GM19351 (cell line): ENCODE measurements at regions not wholly inside any gene's neighbourhood (a gene's known extent, or its start where the extent isn't known, plus 50 kb on each side); places are given as distances from the start of the nearest gene placed in this dataset.
"Not testable (repeated sequence)": the region's sequence is repeated elsewhere in the genome, so short reads cannot be mapped to it uniquely, and the experiment has no call there.

ENCODE experiments used
- ATAC-seq: cut with Tn5 transposase; IDR thresholded peaks from one replicate; pipeline ENCODE4 v1.9.1; 2021; ENCODE audit warnings: mild to moderate bottlenecking, moderate library complexity; ENCODE audit not compliant: unreplicated experiment

DNA sequence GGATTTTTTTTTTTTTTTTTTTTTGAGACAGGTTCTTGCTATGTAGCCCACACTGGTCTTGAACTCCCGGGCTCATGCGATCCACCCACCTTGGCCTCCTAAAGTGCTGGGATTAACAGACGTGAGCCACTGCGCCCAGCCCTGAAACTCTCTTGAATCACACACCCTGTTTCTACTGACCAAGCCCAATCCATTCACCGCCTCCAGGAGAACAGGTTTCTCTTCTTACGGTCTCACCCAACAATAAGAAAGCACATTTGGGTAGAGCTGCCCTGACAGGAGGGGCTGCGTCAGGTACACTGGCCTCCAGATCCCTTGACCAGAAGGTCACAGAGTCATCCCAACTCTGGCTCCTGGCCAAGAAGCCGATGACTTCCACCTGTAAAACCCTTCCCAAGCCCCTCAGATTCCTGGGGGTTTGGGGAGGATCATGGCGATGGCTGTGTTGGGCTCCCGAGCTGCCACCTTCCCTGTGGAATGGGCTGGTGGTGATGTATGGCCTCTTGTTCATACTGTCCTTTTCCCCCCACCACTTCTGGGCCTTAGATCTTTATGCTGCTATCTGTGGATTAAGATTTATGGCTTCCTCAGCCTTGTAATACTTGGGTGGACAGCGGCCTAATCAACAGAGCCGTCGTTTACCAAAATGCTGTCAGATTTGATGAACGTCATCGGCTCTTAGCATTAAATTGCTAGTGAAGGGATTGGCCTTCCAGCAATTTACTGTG is 89.1 kb downstream of the KATNIP start:
- no peak for ATAC-seq

DNA sequence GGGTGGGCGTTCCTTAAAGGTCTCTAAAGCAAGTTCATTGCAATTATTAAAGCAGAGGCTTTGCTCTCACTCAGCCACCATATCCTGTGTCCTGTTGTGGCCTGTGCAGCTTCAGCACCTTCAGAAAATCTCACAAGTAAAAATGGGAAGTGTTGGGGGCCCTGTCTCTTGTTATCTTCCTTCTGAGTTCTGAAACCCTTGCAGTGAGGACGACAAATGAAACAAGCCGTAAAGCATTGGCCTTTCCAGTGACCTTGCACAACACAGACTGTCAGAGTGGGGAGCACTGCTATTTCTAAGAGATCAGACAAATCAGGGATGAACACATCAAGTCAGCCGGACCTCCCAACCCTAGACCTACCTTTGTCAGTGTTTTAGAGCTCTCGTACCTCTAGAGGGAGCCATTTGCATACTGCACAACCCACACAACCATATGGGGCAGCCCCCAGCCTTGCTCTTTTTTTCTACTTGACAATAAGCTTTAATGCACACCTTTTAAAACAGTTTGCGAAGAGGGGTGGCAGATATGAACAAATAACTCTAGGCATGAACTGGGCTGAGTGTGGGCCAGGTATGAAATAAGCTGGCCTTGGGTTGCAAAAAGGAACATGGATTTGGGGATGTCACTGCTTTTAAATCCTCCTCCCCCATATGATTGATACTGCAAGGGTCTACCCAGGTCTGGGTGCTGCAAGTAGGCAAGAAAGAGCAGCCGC is 89.8 kb downstream of the KATNIP start:
- peak; percentile 85 for ATAC-seq

DNA sequence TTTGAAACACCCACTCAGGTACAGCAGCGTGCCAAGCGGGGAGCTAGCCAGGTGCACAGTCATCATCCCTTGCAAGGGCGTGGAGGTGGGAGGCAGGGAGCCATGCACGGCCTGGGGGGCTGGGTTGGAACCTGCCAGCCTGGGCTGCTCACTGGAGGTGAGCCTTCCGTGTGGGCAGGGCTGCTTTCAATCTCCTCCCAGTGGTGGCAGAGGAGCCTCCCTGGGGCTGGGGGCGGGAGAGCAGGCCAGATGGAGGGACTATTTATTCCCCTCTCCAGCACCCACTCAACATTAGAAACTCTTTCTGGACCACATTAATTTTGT is 90.3 kb downstream of the KATNIP start:
- no peak for ATAC-seq

DNA sequence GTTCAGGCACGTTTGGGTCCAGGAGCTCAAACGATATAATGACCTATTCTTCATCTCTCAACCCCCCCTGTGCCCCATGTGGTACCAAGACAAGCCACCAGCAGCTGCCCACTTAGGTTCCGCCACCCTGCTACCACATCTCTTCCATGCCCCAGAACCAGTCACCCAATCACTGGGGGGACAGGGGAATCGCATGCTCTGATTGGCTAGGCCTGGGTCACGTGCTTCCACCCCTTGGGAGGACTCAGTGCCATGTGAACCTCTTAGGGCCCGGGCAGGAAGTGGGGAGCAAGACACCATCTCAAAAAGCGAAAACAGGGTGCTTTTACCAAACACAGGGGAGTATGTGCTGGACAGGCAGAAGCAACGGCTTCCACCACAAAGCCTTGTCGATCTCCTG is 91.3 kb downstream of the KATNIP start:
- ATAC-seq, result no peak

DNA sequence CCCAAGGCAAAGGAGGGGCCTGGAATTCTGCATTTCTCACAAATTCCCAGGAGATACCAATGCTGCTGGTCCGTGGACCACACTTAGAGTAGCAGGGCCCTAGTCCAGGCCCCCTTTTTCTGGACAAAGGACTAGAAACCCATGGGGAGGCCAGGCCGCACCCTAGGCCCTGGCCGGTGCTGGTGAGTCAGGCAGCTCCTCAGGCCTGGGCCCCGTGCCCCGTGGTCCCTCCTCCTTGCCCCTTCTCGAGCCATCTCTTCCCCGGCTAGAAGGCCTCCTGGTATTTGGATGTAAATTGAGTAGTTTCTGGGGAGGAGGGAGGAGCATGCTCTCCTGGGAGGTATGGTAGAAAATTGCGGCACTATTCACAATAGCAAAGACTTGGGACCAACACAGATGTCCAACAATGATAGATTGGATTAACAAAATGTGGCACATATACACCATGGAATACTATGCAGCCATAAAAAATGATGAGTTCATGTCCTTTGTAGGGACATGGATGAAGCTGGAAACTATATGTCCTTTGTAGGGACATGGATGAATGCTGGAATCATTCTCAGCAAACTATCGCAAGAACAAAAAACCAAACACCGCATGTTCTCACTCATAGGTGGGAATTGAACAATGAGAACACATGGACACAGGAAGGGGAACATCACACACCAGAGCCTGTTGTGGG is 91.9 kb downstream of the KATNIP start:
- ATAC-seq, result not testable (repeated sequence)

DNA sequence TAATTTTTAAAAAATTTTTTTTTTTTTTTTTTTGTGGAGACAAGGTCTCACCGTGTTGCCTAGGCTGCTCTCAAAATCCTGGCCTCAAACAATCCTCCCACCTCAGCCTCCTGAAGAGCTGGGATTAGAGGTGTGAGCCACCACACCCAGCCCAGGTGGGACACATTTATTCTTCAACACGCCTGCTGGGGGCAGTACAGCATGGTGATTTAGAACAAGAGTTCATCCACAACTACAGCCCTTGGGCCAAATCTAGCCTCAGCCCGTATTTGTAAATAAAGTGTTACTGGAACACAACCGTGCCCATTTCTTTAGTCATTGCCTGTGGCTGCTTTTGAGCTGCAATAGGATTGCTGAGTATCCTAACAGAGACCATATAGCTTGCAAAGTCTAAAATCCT is 92.8 kb downstream of the KATNIP start:
- no peak for ATAC-seq

DNA sequence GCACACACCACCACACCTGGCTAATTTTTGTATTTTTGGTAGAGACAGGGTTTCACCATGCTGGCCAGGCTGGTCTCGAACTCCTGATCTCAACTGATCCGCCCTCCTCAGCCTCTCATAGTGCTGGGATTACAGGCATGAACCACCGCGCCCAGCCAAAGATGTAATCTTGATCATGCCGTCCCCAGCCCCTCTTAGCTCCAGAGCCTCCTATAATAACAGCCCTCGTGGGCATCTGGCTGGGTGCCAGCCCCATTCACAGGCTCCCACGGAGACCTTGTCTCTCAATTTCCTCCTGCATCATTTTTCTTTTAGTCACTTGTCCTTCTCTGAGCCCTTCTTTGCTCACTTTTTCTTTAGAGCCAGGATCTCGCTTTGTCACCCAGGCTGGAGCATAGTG is 94.2 kb downstream of the KATNIP start:
- ATAC-seq, result no peak

DNA sequence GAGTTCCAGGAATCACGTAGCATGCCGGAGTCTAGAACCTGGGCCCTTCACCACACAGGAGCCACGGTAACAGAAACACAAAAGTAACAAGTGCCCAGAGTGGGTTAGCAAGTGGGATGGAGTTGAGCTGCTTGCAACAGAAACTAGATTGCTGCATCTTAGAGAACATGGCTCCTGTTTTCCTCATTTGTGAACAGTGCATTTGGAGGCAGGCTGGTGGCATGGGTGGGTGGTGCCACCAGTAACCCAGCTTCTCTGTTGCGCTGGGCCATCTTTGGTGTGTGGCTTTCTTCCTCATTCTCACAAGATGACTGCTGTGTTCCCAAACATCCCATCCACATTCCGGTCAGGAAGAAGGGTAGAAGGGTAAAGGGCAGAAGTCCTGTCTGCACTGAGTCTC is 95.5 kb downstream of the KATNIP start:
- no peak for ATAC-seq

DNA sequence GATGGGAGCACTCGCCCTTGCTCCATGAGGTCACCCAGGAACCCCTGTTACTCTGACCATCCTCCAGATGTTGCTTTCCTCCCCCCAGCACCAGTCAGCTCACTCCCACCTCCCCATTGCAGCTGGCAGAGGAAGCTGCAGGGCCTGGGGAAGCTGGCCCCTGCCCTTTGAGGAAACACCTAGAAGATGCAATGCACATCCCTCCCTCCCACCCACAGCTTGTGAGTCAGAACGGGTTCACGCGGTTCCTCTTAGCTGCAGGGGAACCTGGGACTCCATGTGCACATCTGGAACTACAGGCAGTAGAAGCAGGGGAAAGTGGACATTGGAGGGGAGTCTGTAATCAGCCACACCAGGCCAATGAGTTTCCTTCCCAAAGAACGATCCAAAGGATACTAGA is 96.9 kb downstream of the KATNIP start:
- no peak for ATAC-seq

DNA sequence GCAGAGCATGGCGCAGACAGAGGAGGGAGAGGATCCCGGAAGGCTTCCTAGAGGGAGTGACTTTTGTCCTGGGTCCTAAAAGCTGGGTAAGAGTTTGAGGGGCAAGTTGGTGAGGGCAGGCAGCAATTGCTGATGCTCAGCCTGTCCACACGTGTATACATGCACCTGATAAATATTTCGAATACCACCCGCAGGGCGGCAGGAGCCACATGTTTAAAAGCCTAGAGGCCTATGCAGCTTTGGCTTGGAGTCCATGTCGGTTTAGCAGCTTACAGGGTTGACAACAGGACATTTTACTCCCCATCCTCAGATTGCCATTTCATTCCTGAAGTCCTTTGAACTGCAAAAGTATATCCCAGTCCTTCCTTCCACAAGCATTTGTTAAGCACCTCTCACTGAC is 99.1 kb downstream of the KATNIP start:
- ATAC-seq, result no peak

DNA sequence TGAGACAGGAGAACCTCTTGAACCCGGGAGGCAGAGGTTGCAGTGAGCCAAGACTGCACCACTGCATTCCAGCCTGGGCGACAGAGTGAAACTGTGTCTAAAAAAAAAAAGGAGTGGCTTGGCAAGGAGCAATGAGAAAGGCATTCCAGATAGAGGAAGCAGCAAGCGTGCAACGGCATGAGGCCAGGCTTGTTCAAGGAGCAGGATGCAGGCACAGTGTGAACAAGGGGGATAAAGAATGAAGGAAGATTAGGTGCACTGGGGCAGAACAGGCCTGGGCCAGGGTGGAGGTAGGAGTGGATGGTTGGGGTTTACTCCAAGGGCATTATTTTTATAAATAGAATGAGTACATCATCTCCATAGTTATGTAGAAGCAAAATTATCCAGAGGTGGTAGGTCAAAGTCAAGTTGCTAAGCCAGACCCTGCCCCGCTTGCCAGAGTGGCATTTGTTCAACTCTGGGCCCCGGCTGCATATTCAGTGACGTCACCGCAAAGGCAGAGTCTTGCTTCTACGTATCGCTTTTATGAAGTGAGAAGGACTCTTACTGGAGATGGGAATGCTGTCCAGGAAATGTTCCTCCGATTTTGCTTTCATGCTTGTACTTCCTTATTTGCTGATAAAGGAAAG is 100.2 kb downstream of the KATNIP start:
- ATAC-seq, result no peak

DNA sequence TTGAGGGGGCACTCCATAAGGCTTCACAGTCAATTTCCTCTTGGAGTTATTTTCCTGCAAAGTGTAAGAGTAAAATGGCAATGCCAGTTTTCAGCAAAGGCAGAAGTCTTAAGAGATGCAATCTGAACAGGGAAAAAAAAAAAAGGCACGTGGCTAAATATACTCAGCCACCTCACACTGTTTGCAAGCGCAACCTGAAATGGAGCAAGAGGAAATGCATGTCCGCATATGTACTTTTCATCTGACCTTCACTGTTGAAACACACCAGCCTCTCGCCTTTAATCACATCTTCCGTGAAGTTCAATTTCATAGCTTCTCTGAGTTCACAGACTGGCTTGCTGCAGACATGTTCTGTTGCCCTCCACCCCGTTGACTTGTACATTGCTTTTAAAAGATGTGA is 101.4 kb downstream of the KATNIP start:
- ATAC-seq, result no peak

DNA sequence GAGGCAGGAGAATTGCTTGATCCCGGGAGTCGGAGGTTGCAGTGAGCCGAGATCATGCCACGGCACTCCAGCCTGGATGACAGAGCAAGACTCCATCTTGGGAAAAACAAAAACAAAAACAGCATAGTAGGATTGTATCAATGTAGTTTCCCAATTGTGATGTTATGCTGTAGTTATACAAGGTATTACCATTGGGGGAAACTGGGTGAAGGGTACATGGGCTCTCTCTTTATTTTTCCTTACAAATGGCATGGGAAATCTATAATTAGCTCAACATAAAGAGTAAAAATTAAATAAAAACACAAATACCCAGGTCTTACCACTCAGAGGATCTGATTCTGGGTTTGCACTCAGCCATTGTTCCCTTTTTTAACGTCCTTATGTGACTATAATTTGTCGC is 107.9 kb downstream of the KATNIP start:
- ATAC-seq, result no peak

DNA sequence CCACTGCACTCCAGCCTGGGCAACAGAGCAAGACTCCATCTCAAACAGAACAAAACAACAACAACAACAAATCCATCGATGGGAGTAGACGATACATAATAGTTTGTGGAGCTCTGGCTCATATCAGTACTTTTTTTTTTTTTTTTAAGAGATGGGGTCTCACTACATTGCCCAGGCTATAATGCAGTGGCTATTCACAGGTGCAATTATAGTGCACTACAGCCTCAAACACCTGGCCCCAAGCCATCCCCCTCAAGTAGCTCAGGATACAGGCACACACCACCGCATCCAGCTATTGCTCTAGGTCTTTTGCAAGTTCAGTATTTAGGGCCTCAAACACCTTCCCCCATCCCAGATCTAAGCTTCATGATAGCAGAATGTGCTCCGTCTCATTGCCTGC is 110.6 kb downstream of the KATNIP start:
- no peak for ATAC-seq

DNA sequence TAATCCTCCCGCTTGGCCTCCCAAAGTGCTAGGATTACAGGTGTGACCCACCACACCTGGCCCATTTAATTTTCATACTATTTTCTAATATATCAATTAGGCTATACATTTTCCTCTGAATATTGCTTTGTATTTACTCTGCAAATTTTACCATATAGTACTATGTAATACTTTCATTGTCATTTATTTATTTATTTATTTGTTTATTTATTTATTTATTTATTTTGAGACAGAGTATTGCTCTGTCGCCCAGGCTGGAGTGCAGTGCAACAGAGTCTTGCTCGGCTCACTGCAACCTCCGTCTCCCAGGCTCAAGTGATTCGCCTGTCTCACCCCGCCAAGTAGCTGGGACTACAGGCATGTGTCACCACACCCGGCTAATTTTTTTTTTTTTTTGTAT is 113.3 kb downstream of the KATNIP start:
- ATAC-seq, result not testable (repeated sequence)

DNA sequence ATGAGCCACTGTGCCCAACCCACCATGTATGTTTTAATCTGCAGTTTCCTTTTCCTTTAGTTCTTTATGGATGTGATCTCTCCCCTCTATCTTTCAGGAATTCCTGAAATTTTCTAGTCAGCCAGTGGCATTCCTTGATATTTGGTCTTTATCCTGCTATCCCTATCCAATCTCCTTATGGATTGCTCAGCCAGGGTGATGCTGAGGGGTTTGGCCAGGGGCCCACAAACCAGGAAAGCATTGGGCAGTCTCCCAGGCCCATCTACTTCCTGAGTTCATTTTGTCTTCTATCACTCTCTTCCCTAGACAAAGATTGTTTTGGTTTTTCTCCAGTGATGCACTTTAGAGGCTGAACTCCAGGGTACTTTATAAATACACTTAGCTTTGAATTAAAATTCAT is 115.9 kb downstream of the KATNIP start:
- ATAC-seq, result no peak

DNA sequence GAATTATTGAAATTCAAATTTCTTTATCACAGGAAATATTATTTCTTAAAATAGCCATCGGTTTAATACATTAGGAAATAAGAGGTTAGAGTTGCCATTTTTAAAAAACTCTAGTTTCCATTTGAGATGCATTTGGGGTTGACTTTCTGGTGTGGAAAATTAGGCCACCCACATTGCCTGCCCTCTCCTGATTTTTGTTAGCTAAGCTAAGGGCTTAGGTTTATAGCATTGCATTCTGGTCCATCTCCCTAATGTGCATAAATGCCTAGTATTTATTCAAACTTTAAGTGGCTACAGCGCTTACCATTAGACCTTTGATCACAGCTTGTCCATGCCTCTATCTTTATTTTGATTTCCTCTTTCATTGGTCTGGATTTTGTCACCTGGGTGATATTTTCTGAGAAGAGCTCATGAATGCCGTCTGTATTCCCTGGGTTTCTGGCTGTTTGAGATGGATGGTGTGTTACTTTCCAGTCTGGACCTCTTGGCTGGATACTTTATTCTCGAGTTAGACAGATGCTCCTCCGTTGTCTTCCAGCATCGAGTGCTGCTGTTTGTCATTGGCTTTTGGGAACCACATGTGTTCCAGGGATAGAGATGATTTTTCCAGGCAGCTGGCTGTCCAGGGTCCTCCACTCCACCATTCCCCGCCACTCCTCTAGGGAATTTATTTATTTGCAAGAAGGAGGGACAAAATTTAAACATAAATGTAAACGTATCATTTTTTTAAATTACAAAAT is 120.3 kb downstream of the KATNIP start:
- ATAC-seq, result no peak

DNA sequence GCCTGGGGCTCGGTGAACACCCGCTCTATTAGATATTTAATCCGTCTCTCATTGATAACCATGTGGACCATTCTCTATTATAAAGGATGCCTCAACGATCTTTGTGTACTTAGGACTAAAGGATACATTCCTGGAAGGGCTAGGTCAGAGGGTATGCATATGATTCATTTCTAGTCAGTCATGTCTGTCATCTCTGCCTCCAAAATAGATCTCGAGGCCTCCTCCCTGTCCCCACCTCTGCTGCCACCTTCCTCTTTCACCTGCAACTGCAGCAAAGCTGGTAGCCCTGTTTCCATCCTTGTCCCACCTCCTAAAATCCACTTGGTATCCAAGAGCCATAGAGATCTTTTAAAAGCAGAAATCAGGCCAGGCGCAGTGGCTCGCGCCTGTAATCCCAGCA is 121.5 kb downstream of the KATNIP start:
- ATAC-seq, result no peak

DNA sequence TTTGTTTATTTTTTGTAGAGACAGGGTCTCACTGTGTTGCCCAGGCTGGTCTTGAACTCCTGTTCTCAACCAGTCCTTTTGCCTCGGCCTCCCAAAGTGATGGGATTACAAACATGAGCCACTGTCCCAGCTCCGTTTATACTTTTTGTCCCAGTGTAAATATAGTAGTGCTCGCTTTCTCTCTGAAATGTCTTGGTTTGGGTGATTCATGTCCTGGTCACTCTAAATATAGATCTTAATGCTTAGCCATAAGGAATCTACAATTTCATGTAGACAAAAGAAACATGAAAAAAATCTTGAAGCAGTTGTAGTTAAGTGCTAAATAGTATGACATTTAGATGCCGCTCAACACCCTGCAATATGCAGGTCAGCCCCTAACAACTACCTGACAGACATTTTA is 126.9 kb downstream of the KATNIP start:
- ATAC-seq, result no peak

DNA sequence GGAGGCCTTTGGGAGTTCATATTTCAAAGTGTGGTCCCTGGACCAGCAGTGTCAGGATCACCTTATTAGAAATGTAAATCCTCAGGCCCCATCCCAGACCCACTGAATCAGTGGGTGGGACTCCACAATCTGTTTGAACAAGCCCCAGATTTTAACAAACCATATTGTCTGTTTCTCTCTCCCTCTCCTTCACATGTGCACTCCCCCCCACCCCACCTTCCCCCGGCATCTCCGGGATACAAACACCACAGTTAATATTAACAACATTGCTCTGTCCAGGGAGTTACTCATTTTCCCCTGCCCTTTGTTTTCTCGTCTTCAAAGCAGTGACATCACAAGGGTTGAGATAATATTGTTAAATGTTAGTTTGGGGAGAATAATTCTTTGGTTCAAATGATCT is 127.3 kb downstream of the KATNIP start:
- ATAC-seq, result no peak

DNA sequence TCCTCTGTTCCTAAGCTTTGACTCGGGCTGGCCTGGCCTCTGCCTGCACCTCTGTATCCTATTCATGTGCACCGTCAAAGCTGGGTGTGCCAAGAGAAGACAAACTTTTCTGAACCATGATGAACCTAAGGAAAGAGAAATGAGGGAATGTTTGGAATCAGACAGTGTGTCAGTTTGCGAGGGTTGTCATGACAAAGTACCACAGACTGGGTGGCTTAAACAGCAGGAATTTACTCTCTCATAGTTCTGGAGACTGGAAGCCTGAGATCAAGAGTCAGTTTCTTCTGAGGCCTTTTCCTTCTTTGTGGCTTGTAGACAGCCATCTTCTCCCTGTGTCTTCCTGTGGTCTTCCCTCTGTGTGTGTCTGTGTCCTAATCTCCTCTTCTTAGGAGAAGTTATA is 129.0 kb downstream of the KATNIP start:
- ATAC-seq, result no peak
